ENCODE measurements at regions not wholly inside any gene's neighbourhood (a gene's known extent, or its start where the extent isn't known, plus 50 kb on each side); places are given as distances from the start of the nearest gene placed in this dataset.

- Histone ChIP-seq H3K4me3 (replicated peaks in 1 of 2; ENCODE audit: low read depth in 1 of 2, low read length in 2 of 2) (no peak overlapping the region), H3K4me2 (ENCODE audit: low read length) (no peak overlapping the region), H4K20me1 (ENCODE audit: insufficient read depth) (no peaks in the 10 kb centered on the region; the same call in 1 of the 2 replicates), H3K9ac (ENCODE audit: low read length) (no peak overlapping the region), H3K9me2 (ENCODE audit: insufficient read depth) (0 out of 2 replicates have a peak, but pooled peaks cover 5% of the 10 kb centered on the region), H3K9me3 (ENCODE audit: control insufficient read depth in 1 of 2, insufficient read depth in 1 of 2, low read depth in 1 of 2, low read length in 2 of 2) (no peaks in the 10 kb centered on the region), H3K27ac (ENCODE audit: low read depth, low read length) (no peak overlapping the region), H3K4me1 (ENCODE audit: control insufficient read depth in 1 of 2, insufficient read depth in 2 of 2, low read length in 2 of 2) (peaks cover 0 to 5% of the 10 kb centered on the region in 2 experiments; a peak in 1 of 4 replicates), H3K36me3 (ENCODE audit: control insufficient read depth in 1 of 2, insufficient read depth in 2 of 2, low read length in 2 of 2) (no peaks in the 10 kb centered on the region), H2AFZ (ENCODE audit: low read depth, low read length, poor library complexity, severe bottlenecking) (no peak overlapping the region), H3K79me2 (ENCODE audit: insufficient read depth, low read length) (no peaks in the 10 kb centered on the region), H3K27me3 (ENCODE audit: insufficient read depth, low read length) (no peaks in the 10 kb centered on the region)
- no peak for TF ChIP-seq ZNF274 (IDR thresholded peaks at IDR 0.05; ENCODE audit: low read depth, low read length)
- TF ChIP-seq ATF3 (IDR thresholded peaks at IDR 0.05): no peak
- TF ChIP-seq POLR2AphosphoS5 (IDR thresholded peaks at IDR 0.05; ENCODE audit: low read depth, low read length): no peak
- ATAC-seq (no peak), DNase-seq (ENCODE audit: low read depth, low spot score) (no peak)
- ChIA-PET POLR2A (no interaction called here), RAD21 (ENCODE audit: low non-redundant PET in 1 of 2, low total read pairs in 2 of 2, uncharacterized antibody in 2 of 2, unreplicated experiment in 2 of 2) (no interaction called here), CTCF (no interaction called here)
- BruUV-seq (replicated peaks): no TSS peak
- intact Hi-C loops (cut with micrococcal nuclease): no loop called here
Observed at GRCh38 chr13:73820285-73820684, 313.9 kb downstream of the KLF12 start.

- POLR2A ChIA-PET: no interaction called here
- Histone ChIP-seq H3K4me3 (replicated peaks in 1 of 2; ENCODE audit: low read depth in 1 of 2, low read length in 2 of 2) (no peak overlapping the region), H3K27me3 (ENCODE audit: insufficient read depth, low read length) (no peaks in the 10 kb centered on the region), H4K20me1 (ENCODE audit: insufficient read depth) (no peaks in the 10 kb centered on the region; the same call in 1 of the 2 replicates), H3K4me1 (ENCODE audit: control insufficient read depth in 1 of 2, insufficient read depth in 2 of 2, low read length in 2 of 2) (peaks cover 0 to 5% of the 10 kb centered on the region in 2 experiments; a peak in 1 of 4 replicates), H3K36me3 (ENCODE audit: control insufficient read depth in 1 of 2, insufficient read depth in 2 of 2, low read length in 2 of 2) (no peaks in the 10 kb centered on the region), H3K27ac (ENCODE audit: low read depth, low read length) (no peak overlapping the region), H3K9me3 (ENCODE audit: control insufficient read depth in 1 of 2, insufficient read depth in 1 of 2, low read depth in 1 of 2, low read length in 2 of 2) (no peaks in the 10 kb centered on the region), H3K9ac (ENCODE audit: low read length) (no peak overlapping the region), H3K79me2 (ENCODE audit: insufficient read depth, low read length) (no peaks in the 10 kb centered on the region), H3K9me2 (ENCODE audit: insufficient read depth) (0 out of 2 replicates have a peak, but pooled peaks cover 5% of the 10 kb centered on the region), H2AFZ (ENCODE audit: low read depth, low read length, poor library complexity, severe bottlenecking) (no peak overlapping the region), H3K4me2 (ENCODE audit: low read length) (no peak overlapping the region)
- CTCF ChIA-PET: no interaction called here
- no peak for DNase-seq (ENCODE audit: low read depth, low spot score)
- RAD21 ChIA-PET (ENCODE audit: low non-redundant PET in 1 of 2, low total read pairs in 2 of 2, uncharacterized antibody in 2 of 2, unreplicated experiment in 2 of 2): no interaction called here
- ATAC-seq: no peak
- BruUV-seq (replicated peaks): no TSS peak
- intact Hi-C loops (cut with micrococcal nuclease): no loop called here
- TF ChIP-seq EGR1 (IDR thresholded peaks at IDR 0.05; ENCODE audit: low read depth) (no peak), ZBTB33 (IDR thresholded peaks at IDR 0.05; ENCODE audit: extremely low read depth, insufficient replicate concordance, low read length) (no peak), EZH2 (IDR thresholded peaks at IDR 0.05) (no peak), POLR2AphosphoS5 (IDR thresholded peaks at IDR 0.05; ENCODE audit: low read depth, low read length) (no peak), SIN3A (IDR thresholded peaks at IDR 0.05; ENCODE audit: low read depth) (no peak), RAD21 (IDR thresholded peaks at IDR 0.05; ENCODE audit: low read depth) (no peak), TCF7L2 (IDR thresholded peaks at IDR 0.05; ENCODE audit: borderline replicate concordance, extremely low read depth, insufficient read depth, insufficient read length) (no peak), SP1 (IDR thresholded peaks at IDR 0.05; ENCODE audit: low read depth) (no peak), EZH2phosphoT487 (IDR thresholded peaks at IDR 0.05; ENCODE audit: borderline replicate concordance) (no peak)
- TF ChIP-seq, protein P1, sequence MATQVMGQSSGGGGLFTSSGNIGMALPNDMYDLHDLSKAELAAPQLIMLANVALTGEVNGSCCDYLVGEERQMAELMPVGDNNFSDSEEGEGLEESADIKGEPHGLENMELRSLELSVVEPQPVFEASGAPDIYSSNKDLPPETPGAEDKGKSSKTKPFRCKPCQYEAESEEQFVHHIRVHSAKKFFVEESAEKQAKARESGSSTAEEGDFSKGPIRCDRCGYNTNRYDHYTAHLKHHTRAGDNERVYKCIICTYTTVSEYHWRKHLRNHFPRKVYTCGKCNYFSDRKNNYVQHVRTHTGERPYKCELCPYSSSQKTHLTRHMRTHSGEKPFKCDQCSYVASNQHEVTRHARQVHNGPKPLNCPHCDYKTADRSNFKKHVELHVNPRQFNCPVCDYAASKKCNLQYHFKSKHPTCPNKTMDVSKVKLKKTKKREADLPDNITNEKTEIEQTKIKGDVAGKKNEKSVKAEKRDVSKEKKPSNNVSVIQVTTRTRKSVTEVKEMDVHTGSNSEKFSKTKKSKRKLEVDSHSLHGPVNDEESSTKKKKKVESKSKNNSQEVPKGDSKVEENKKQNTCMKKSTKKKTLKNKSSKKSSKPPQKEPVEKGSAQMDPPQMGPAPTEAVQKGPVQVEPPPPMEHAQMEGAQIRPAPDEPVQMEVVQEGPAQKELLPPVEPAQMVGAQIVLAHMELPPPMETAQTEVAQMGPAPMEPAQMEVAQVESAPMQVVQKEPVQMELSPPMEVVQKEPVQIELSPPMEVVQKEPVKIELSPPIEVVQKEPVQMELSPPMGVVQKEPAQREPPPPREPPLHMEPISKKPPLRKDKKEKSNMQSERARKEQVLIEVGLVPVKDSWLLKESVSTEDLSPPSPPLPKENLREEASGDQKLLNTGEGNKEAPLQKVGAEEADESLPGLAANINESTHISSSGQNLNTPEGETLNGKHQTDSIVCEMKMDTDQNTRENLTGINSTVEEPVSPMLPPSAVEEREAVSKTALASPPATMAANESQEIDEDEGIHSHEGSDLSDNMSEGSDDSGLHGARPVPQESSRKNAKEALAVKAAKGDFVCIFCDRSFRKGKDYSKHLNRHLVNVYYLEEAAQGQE (IDR thresholded peaks at IDR 0.05; ENCODE audit: low read depth): no peak
Observed at GRCh38 chr13:73819711-73820110, 314.5 kb downstream of the KLF12 start.

All from HCT116 (cell line).